H9 (cell line): ENCODE measurements at regions not wholly inside any gene's neighbourhood (a gene's known extent, or its start where the extent isn't known, plus 50 kb on each side); places are given as distances from the start of the nearest gene placed in this dataset.

ENCODE experiments used
- DNase-seq: peaks from one replicate; pipeline ENCODE4 v3.0.0-alpha.2; 2017
- H2AFZ ChIP-seq: one replicate; pipeline ENCODE4 v1.6.1; 2013; ENCODE audit warnings: mild to moderate bottlenecking, low read length, control low read depth, moderate library complexity
- H2AK5ac ChIP-seq: 2 replicates; pipeline ENCODE4 v1.6.1; 2013; ENCODE audit warnings: low read length, control low read depth, mixed read lengths; ENCODE audit not compliant: insufficient read length
- H2BK120ac ChIP-seq: one replicate; pipeline ENCODE4 v1.6.1; 2013; ENCODE audit warnings: low read depth, mild to moderate bottlenecking, low read length, control low read depth, inconsistent platforms; ENCODE audit not compliant: poor library complexity, severe bottlenecking
- H2BK12ac ChIP-seq: 2 replicates; pipeline ENCODE4 v1.6.1; 2013; ENCODE audit warnings: low read length, control low read depth, mixed read lengths, low read depth; ENCODE audit not compliant: insufficient read length
- H2BK15ac ChIP-seq: 2 replicates; pipeline ENCODE4 v1.6.1; 2013; ENCODE audit warnings: low read depth, low read length, control low read depth
- H2BK20ac ChIP-seq: one replicate; pipeline ENCODE4 v1.6.1; 2013; ENCODE audit warnings: low read depth, mild to moderate bottlenecking, low read length, control low read depth, inconsistent platforms; ENCODE audit not compliant: poor library complexity, severe bottlenecking
- H2BK5ac ChIP-seq: 2 replicates; pipeline ENCODE4 v1.6.1; 2013; ENCODE audit warnings: low read length, control low read depth, mixed read lengths; ENCODE audit not compliant: insufficient read length
- H3K14ac ChIP-seq: 2 replicates; pipeline ENCODE4 v1.6.1; 2013; ENCODE audit warnings: low read length, control low read depth; ENCODE audit not compliant: insufficient read depth
- H3K18ac ChIP-seq: 2 replicates; pipeline ENCODE4 v1.6.1; 2013; ENCODE audit warnings: low read depth, mild to moderate bottlenecking, mixed read lengths, low read length, control low read depth; ENCODE audit not compliant: insufficient read length
- H3K23ac ChIP-seq: 2 replicates; pipeline ENCODE4 v1.6.1; 2013; ENCODE audit warnings: low read length, control low read depth, mixed read lengths, low read depth; ENCODE audit not compliant: insufficient read length
- H3K23me2 ChIP-seq: 2 replicates; pipeline ENCODE4 v1.6.1; 2013; ENCODE audit warnings: low read depth, mild to moderate bottlenecking, mixed read lengths, low read length, control low read depth; ENCODE audit not compliant: insufficient read length, poor library complexity, severe bottlenecking
- H3K27ac ChIP-seq: 2 replicates; pipeline ENCODE4 v1.5.1; 2013; ENCODE audit warnings: low read length, control low read depth, mixed read lengths, low read depth; ENCODE audit not compliant: insufficient read length
- H3K27me3 ChIP-seq: 2 replicates; pipeline ENCODE4 v1.6.1; 2013; ENCODE audit warnings: low read length, control low read depth, inconsistent platforms; ENCODE audit not compliant: insufficient read depth
- H3K4ac ChIP-seq: 2 replicates; pipeline ENCODE4 v1.6.1; 2013; ENCODE audit warnings: low read depth, mild to moderate bottlenecking, control low read depth, inconsistent platforms, low read length, moderate library complexity
- H3K4me1 ChIP-seq: 2 replicates; pipeline ENCODE4 v1.6.1; 2013; ENCODE audit warnings: low read length, control low read depth, inconsistent platforms; ENCODE audit not compliant: insufficient read depth
- H3K4me2 ChIP-seq: 2 replicates; pipeline ENCODE4 v1.6.1; 2013; ENCODE audit warnings: low read length, control low read depth, mixed read lengths; ENCODE audit not compliant: insufficient read length, insufficient read depth
- H3K56ac ChIP-seq: 2 replicates; pipeline ENCODE4 v1.6.1; 2013; ENCODE audit warnings: low read depth, mild to moderate bottlenecking, mixed read lengths, low read length, control low read depth; ENCODE audit not compliant: insufficient read length
- H3K79me1 ChIP-seq: 2 replicates; pipeline ENCODE4 v1.6.1; 2013; ENCODE audit warnings: low read depth, mild to moderate bottlenecking, moderate library complexity, low read length, control low read depth, inconsistent platforms; ENCODE audit not compliant: insufficient read depth, poor library complexity, severe bottlenecking
- H3K79me2 ChIP-seq: 2 replicates; pipeline ENCODE4 v1.6.1; 2013; ENCODE audit warnings: low read length, control low read depth, inconsistent platforms; ENCODE audit not compliant: insufficient read depth
- H3K9ac ChIP-seq: 2 replicates; pipeline ENCODE4 v1.6.1; 2013; ENCODE audit warnings: low read length, control low read depth, mixed read lengths; ENCODE audit not compliant: insufficient read length; ENCODE audit errors: extremely low read depth
- H3K9me3 ChIP-seq: one replicate; pipeline ENCODE4 v1.6.1; 2013; ENCODE audit warnings: low read depth, low read length, inconsistent platforms; ENCODE audit not compliant: control insufficient read depth
- H3T11ph ChIP-seq: one replicate; pipeline ENCODE4 v1.6.1; 2013; ENCODE audit warnings: mild to moderate bottlenecking, low read length, control low read depth, inconsistent platforms
- H4K20me1 ChIP-seq: one replicate; pipeline ENCODE4 v1.6.1; 2013; ENCODE audit not compliant: control insufficient read depth, insufficient read length, insufficient read depth
- H4K5ac ChIP-seq: 2 replicates; pipeline ENCODE4 v1.6.1; 2013; ENCODE audit warnings: low read depth, mild to moderate bottlenecking, mixed read lengths, low read length, control low read depth; ENCODE audit not compliant: insufficient read length
- H4K8ac ChIP-seq: replicated peaks from 2 replicates; pipeline ENCODE4 v1.6.1; 2013; ENCODE audit warnings: low read length, control low read depth, mixed read lengths, low read depth; ENCODE audit not compliant: insufficient read length
- H4K91ac ChIP-seq: 2 replicates; pipeline ENCODE4 v1.6.1; 2013; ENCODE audit warnings: low read depth, mild to moderate bottlenecking, moderate library complexity, mixed read lengths, low read length, control low read depth; ENCODE audit not compliant: insufficient read length
- H3K27ac Mint-ChIP-seq, 3 experiments: 2 replicates in 2 of 3; 3 replicates in 1 of 3; pipeline ENCODE4 v1.8.0; 2020 to 2021; ENCODE audit warnings: mixed read lengths in 3 of 3, mild to moderate bottlenecking in 1 of 3, moderate library complexity in 1 of 3
- H3K27me3 Mint-ChIP-seq: 2 replicates; pipeline ENCODE4 v1.8.0; 2021; ENCODE audit warnings: low read depth, mild to moderate bottlenecking, moderate library complexity, mixed read lengths
- H3K36me3 Mint-ChIP-seq, 3 experiments: 2 replicates in 2 of 3; 3 replicates in 1 of 3; pipeline ENCODE4 v1.8.0; 2020 to 2021; ENCODE audit warnings: low read depth in 3 of 3, mixed read lengths in 3 of 3; ENCODE audit not compliant: insufficient read depth in 1 of 3
- H3K4me1 Mint-ChIP-seq, 2 experiments: 2 replicates each; pipeline ENCODE4 v1.8.0; 2020; ENCODE audit warnings: mixed read lengths in 2 of 2
- H3K4me3 Mint-ChIP-seq, 2 experiments: 2 replicates in 1 of 2; 3 replicates in 1 of 2; pipeline ENCODE4 v1.8.0; 2020 to 2021; ENCODE audit warnings: mild to moderate bottlenecking in 2 of 2, mixed read lengths in 2 of 2, moderate library complexity in 1 of 2
- H3K9me3 Mint-ChIP-seq, 2 experiments: 2 replicates in 1 of 2; 3 replicates in 1 of 2; pipeline ENCODE4 v1.8.0; 2020; ENCODE audit warnings: mild to moderate bottlenecking in 2 of 2, mixed read lengths in 2 of 2, moderate library complexity in 1 of 2
- WGBS: extraction: QIAGEN DNeasy Blood & Tissue Kit; methylation state at CpG from one replicate; pipeline ENCODE4 v1.1.7; 2013; ENCODE audit warnings: missing lambda C conversion rate, low lambda C conversion rate, mixed read lengths; ENCODE audit not compliant: insufficient read length; ENCODE audit errors: extremely low coverage; 5-methylcytosine and 5-hydroxymethylcytosine counted together
- TF ChIP-seq, protein P1 (sequence below): fragments of 200-600 bp; sonication (generic); conservative IDR thresholded peaks from 3 replicates; pipeline ENCODE4 v1.8.0; 2021; ENCODE audit warnings: antibody characterized with exemption, mild to moderate bottlenecking

DNA sequence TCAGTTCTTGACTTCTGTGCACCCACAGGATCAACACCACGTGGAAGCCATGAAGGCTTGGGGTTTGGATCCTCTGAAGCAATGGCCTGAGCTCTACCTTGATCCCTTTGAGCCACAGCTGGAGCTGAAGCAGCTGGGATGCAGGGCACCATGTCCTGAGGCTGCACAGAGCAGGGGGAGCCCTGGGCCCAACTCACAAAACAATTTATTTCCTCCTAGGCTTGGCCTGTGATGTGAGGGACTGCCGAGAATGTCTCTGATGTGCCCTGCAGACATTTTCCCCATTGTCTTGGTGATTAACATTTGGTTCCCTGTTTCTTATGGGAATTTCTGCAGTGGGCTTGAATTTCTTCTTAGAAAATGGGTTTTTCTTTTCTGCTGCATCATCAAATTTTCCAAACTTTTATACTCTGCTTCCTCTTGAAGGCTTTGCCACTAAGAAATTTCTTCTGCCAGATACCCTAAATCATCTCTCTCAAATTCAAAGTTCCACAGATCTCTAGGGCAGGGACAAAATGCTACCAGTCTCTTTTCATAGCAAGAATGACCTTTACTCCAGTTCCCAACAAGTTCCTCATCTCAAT lies 288.2 kb downstream of the CCDC59 start:
- Mint-ChIP-seq H3K27ac (peak overlapping the region in 1 of 3 experiments; percentile 76; a peak in 1 of 7 replicates), H3K27me3 (no peaks in the 10 kb centered on the region), H3K36me3 (no peaks in the 10 kb centered on the region), H3K9me3 (no peaks in the 10 kb centered on the region; a peak in 1 of 5 replicates), H3K4me3 (no peak overlapping the region), H3K4me1 (peaks cover 8 to 9% of the 10 kb centered on the region in 2 experiments)
- WGBS = no CpG with 5 or more reads among the region's 2 CpGs
- Histone ChIP-seq H3K27ac (no peak overlapping the region), H3K4ac (no peak overlapping the region), H2BK20ac (no peak overlapping the region), H3K56ac (no peak overlapping the region), H3K4me1 (no peaks in the 10 kb centered on the region; the same call in 1 of the 2 replicates), H2AFZ (no peak overlapping the region), H2BK15ac (no peak overlapping the region), H3K23ac (no peak overlapping the region), H4K91ac (no peak overlapping the region), H3K18ac (no peak overlapping the region), H4K8ac (no peak overlapping the region), H3K79me1 (no peaks in the 10 kb centered on the region), H2AK5ac (no peak overlapping the region), H3T11ph (no peak overlapping the region), H3K79me2 (no peaks in the 10 kb centered on the region), H2BK120ac (no peak overlapping the region), H3K23me2 (no peaks in the 10 kb centered on the region), H4K20me1 (no peaks in the 10 kb centered on the region), H4K5ac (no peak overlapping the region), H3K9ac (no peak overlapping the region), H3K27me3 (no peaks in the 10 kb centered on the region), H2BK5ac (no peak overlapping the region), H3K14ac (no peak overlapping the region), H3K4me2 (no peak overlapping the region), H3K9me3 (no peaks in the 10 kb centered on the region), H2BK12ac (no peak overlapping the region)
- peak; percentile 57 for DNase-seq
- TF ChIP-seq, protein P1, sequence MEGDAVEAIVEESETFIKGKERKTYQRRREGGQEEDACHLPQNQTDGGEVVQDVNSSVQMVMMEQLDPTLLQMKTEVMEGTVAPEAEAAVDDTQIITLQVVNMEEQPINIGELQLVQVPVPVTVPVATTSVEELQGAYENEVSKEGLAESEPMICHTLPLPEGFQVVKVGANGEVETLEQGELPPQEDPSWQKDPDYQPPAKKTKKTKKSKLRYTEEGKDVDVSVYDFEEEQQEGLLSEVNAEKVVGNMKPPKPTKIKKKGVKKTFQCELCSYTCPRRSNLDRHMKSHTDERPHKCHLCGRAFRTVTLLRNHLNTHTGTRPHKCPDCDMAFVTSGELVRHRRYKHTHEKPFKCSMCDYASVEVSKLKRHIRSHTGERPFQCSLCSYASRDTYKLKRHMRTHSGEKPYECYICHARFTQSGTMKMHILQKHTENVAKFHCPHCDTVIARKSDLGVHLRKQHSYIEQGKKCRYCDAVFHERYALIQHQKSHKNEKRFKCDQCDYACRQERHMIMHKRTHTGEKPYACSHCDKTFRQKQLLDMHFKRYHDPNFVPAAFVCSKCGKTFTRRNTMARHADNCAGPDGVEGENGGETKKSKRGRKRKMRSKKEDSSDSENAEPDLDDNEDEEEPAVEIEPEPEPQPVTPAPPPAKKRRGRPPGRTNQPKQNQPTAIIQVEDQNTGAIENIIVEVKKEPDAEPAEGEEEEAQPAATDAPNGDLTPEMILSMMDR = no peak
